Spleen (tissue), 7 donors: ENCODE measurements at regions not wholly inside any gene's neighbourhood (a gene's known extent, or its start where the extent isn't known, plus 50 kb on each side); places are given as distances from the start of the nearest gene placed in this dataset.

Experiments used
- CTCF ChIP-seq, 11 experiments: fragments of 200-600 bp in 7 of 11; fragments of 450-650 bp in 4 of 11; sonication (generic) in 4 of 11; IDR thresholded peaks in 8 of 11; conservative IDR thresholded peaks in 3 of 11; 1 replicate in 7 of 11; 2 replicates in 4 of 11; pipeline versions ENCODE4 v1.4.0 to v1.8.0; 2016 to 2021; ENCODE audit warnings: antibody characterized with exemption in 11 of 11, inconsistent platforms in 4 of 11, mild to moderate bottlenecking in 1 of 11
- POLR2A ChIP-seq, 3 donors: fragments of 450-650 bp; IDR thresholded peaks; one replicate each; pipeline ENCODE4 v1.5.1; 2017; ENCODE audit warnings: antibody characterized with exemption in 3 of 3, mild to moderate bottlenecking in 1 of 3
- POLR2AphosphoS5 ChIP-seq, 3 donors: sonication (generic); formaldehyde crosslinking; IDR thresholded peaks; one replicate each; pipeline ENCODE4 v1.5.1; 2017; ENCODE audit warnings: antibody characterized with exemption in 3 of 3
- donor health status: DM: no; HTN: no; CAD: no; lungs with moderate emphysema.
- donor health status: DM: no; HTN: no; CAD: no.
- donor health status: DM: no; HTN: no; CAD: no.

GRCh38 chr1:194447636-194448035 is 1261.2 kb upstream of the B3GALT2 start:
- TF ChIP-seq POLR2A (IDR thresholded peaks at IDR 0.05) (no peak), CTCF (IDR thresholded peaks at IDR 0.05 in 8 of 11, conservative IDR thresholded peaks at IDR 0.05 in 3 of 11) (no peak), POLR2AphosphoS5 (IDR thresholded peaks at IDR 0.05) (no peak)
